SU-DHL-6 (cell line): ENCODE measurements at regions not wholly inside any gene's neighbourhood (a gene's known extent, or its start where the extent isn't known, plus 50 kb on each side); places are given as distances from the start of the nearest gene placed in this dataset.

Experiments used
- EZH2phosphoT487 ChIP-seq: fragments of 200-600 bp; sonication (generic), shearing (Covaris generic); conservative IDR thresholded peaks from 2 replicates; pipeline ENCODE4 v1.6.1; 2018; ENCODE audit warnings: mild to moderate bottlenecking, antibody characterized with exemption, low read length, moderate library complexity, mixed read lengths
- TF ChIP-seq, protein P1 (sequence below): fragments of 200-600 bp; sonication (generic); IDR thresholded peaks from one replicate; pipeline ENCODE4 v1.5.1; 2017; ENCODE audit warnings: antibody characterized with exemption, mild to moderate bottlenecking, low read length, moderate library complexity; ENCODE audit not compliant: insufficient read depth, poor library complexity, severe bottlenecking

DNA sequence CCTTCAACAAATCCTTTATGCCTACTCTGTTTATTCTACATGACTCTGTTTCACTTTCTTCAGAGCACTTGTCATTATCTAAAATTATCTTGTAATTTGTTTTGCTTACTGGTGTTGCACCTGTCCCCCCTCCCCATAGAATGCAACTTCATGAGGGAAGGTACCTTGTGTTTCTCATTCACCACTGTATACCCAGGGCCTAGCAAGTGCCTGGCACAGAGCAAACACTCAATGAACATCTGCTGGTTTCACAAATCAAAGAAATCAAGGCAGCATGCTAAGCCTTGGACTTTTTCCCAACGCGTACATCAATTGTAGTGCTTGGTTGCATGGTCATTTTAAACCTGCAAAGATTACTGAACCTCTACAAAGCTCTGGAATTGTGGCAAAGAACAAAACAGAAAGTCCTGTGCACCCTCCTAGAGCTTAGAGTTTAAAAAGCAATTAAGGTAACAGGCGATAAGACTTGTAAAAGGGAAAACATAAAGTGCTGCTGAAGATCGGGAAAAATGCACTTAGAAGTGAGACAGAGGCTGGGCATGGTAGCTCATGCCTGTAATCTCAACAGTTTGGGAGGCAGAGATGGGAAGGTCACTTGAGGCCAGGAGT lies 479.1 kb downstream of the MED13L start:
- TF ChIP-seq, protein P1, sequence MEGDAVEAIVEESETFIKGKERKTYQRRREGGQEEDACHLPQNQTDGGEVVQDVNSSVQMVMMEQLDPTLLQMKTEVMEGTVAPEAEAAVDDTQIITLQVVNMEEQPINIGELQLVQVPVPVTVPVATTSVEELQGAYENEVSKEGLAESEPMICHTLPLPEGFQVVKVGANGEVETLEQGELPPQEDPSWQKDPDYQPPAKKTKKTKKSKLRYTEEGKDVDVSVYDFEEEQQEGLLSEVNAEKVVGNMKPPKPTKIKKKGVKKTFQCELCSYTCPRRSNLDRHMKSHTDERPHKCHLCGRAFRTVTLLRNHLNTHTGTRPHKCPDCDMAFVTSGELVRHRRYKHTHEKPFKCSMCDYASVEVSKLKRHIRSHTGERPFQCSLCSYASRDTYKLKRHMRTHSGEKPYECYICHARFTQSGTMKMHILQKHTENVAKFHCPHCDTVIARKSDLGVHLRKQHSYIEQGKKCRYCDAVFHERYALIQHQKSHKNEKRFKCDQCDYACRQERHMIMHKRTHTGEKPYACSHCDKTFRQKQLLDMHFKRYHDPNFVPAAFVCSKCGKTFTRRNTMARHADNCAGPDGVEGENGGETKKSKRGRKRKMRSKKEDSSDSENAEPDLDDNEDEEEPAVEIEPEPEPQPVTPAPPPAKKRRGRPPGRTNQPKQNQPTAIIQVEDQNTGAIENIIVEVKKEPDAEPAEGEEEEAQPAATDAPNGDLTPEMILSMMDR = no peak
- no peak for TF ChIP-seq EZH2phosphoT487
